ENCODE measurements at regions not wholly inside any gene's neighbourhood (a gene's known extent, or its start where the extent isn't known, plus 50 kb on each side); places are given as distances from the start of the nearest gene placed in this dataset.
A peak's percentile ranks its signal among the peaks of the same experiment; 100 is the strongest.

- in situ Hi-C loops (cut with MboI; ENCODE audit: low sequenced_read_pairs in 4 of 4) = no loop called here
- no peak overlapping the region for H3K27ac ChIP-seq
- DNase-seq = no peak
- no peak overlapping the region for H3K4me3 ChIP-seq
- no peaks in the 10 kb centered on the region for H3K36me3 ChIP-seq
- H3K9me3 ChIP-seq = no peaks in the 10 kb centered on the region
- H3K27me3 ChIP-seq = no peaks in the 10 kb centered on the region
- intact Hi-C loops (cut with DNase I; ENCODE audit: low total_unique reads) = no loop called here
- ATAC-seq = no peak
- TF ChIP-seq, protein P1, sequence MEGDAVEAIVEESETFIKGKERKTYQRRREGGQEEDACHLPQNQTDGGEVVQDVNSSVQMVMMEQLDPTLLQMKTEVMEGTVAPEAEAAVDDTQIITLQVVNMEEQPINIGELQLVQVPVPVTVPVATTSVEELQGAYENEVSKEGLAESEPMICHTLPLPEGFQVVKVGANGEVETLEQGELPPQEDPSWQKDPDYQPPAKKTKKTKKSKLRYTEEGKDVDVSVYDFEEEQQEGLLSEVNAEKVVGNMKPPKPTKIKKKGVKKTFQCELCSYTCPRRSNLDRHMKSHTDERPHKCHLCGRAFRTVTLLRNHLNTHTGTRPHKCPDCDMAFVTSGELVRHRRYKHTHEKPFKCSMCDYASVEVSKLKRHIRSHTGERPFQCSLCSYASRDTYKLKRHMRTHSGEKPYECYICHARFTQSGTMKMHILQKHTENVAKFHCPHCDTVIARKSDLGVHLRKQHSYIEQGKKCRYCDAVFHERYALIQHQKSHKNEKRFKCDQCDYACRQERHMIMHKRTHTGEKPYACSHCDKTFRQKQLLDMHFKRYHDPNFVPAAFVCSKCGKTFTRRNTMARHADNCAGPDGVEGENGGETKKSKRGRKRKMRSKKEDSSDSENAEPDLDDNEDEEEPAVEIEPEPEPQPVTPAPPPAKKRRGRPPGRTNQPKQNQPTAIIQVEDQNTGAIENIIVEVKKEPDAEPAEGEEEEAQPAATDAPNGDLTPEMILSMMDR (IDR thresholded peaks at IDR 0.05 in 4 of 5, conservative IDR thresholded peaks at IDR 0.05 in 1 of 5) = no peak
- TF ChIP-seq POLR2A (IDR thresholded peaks at IDR 0.05) = no peak
- H3K4me1 ChIP-seq = no peaks in the 10 kb centered on the region
These were observed 205.1 kb upstream of the MRPS30 start for GRCh38 chr5:44603496-44604272.

DNA sequence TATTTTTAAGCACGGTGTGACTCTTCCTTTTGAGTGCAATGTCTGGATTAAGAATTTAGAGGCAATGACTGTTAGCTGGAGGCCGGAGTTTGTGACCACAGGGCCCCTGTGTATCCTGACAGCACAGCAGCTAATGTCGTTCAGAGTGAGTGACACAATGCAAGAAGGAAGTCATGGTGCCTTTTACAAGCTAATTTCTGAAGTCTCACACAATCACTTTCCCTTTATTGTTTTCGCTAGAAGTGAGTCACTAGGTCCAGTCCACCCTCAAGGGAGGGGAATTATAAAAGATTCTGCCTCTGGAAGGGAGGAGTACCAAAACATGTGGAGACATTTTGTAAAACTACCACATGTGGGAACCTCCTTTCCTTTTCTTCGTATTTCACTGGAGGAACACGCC, 185.5 kb upstream of the FGF10 start:
- no peak for TF ChIP-seq POLR2A (IDR thresholded peaks at IDR 0.05)
- TF ChIP-seq, protein P1 (IDR thresholded peaks at IDR 0.05 in 4 of 5, conservative IDR thresholded peaks at IDR 0.05 in 1 of 5) = no peak
- DNase-seq (no peak), ATAC-seq (no peak)
- in situ Hi-C loops (cut with MboI; ENCODE audit: low sequenced_read_pairs in 4 of 4) (no loop called here), intact Hi-C loops (cut with DNase I; ENCODE audit: low total_unique reads) (no loop called here)
- Histone ChIP-seq H3K4me1 (no peaks in the 10 kb centered on the region), H3K27me3 (no peaks in the 10 kb centered on the region), H3K4me3 (no peak overlapping the region), H3K36me3 (no peaks in the 10 kb centered on the region), H3K9me3 (no peaks in the 10 kb centered on the region), H3K27ac (no peak overlapping the region)

- H3K4me1 ChIP-seq = peaks cover 0 to 3% of the 10 kb centered on the region in 2 donors
- peak; percentile 69 to 73 for ATAC-seq
- intact Hi-C loops (cut with DNase I; ENCODE audit: low total_unique reads) = no loop called here
These were observed 179.3 kb upstream of the FGF10 start for GRCh38 chr5:44568519-44568918.

DNA sequence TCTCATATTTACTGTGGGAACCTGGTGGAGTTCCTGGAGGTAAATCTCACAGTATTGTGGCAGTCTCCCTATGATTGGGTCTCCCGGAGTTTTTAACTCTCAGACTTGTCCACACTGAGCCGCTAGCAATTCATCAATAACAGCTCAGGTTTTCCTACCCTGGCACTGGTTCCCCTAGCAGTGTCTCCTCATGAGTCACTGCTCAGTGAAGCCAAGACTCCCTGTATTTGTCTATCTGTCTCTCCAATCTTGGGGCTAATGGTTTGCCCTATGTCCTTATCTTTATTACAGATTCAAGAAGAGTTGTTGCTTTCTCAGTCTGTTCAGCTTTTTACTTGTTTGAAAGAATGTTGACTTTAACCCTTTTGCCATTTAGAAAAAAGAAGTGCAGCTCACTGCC, 176.7 kb upstream of the FGF10 start:
- in situ Hi-C loops (cut with MboI; ENCODE audit: low sequenced_read_pairs in 4 of 4) (no loop called here), intact Hi-C loops (cut with DNase I; ENCODE audit: low total_unique reads) (no loop called here)
- Histone ChIP-seq H3K27ac (peak overlapping the region in 1 of 4 donors; percentile 69), H3K4me1 (peaks cover 0 to 3% of the 10 kb centered on the region in 2 donors), H3K27me3 (no peaks in the 10 kb centered on the region), H3K4me3 (no peak overlapping the region), H3K9me3 (no peaks in the 10 kb centered on the region), H3K36me3 (no peaks in the 10 kb centered on the region)
- ATAC-seq = no peak
- no peak for TF ChIP-seq POLR2A (IDR thresholded peaks at IDR 0.05)
- TF ChIP-seq, protein P1 (IDR thresholded peaks at IDR 0.05 in 4 of 5, conservative IDR thresholded peaks at IDR 0.05 in 1 of 5) = no peak
- DNase-seq = no peak

More at GRCh38 chr5:44568519-44568918, 179.3 kb upstream of the FGF10 start:
- Histone ChIP-seq H3K27ac (peak overlapping the region in 1 of 4 donors; percentile 39), H3K36me3 (no peaks in the 10 kb centered on the region), H3K4me3 (no peak overlapping the region), H3K9me3 (no peaks in the 10 kb centered on the region), H3K27me3 (no peaks in the 10 kb centered on the region)
- in situ Hi-C loops (cut with MboI; ENCODE audit: low sequenced_read_pairs in 4 of 4) = no loop called here
- DNase-seq = no peak
- no peak for TF ChIP-seq POLR2A (IDR thresholded peaks at IDR 0.05)
- TF ChIP-seq, protein P1 (IDR thresholded peaks at IDR 0.05 in 4 of 5, conservative IDR thresholded peaks at IDR 0.05 in 1 of 5) = no peak

Data from gastrocnemius medialis (tissue), 4 donors.